Liver (tissue), 3 donors: ENCODE measurements at regions not wholly inside any gene's neighbourhood (a gene's known extent, or its start where the extent isn't known, plus 50 kb on each side); places are given as distances from the start of the nearest gene placed in this dataset.

Experiments
- CTCF ChIP-seq: fragments of 150-350 bp; IDR thresholded peaks from 2 replicates; pipeline ENCODE4 v1.5.1; 2017; ENCODE audit warnings: improper control_type of control experiment, low read depth, low read length; ENCODE audit not compliant: missing input control
- EGR1 ChIP-seq, 2 donors: IDR thresholded peaks; 2 replicates each; pipeline ENCODE4 v1.6.1; 2016 to 2018; ENCODE audit warnings: antibody characterized with exemption in 2 of 2, low read depth in 2 of 2
- MAX ChIP-seq: IDR thresholded peaks from 2 replicates; pipeline ENCODE4 v1.6.1; 2016; ENCODE audit warnings: antibody characterized with exemption
- RAD21 ChIP-seq, 2 donors: IDR thresholded peaks; 2 replicates each; pipeline ENCODE4 v1.6.1; 2016; ENCODE audit warnings: antibody characterized with exemption in 2 of 2, mild to moderate bottlenecking in 2 of 2
- REST ChIP-seq: IDR thresholded peaks from 2 replicates; pipeline ENCODE4 v1.6.1; 2016; ENCODE audit warnings: antibody characterized with exemption, mild to moderate bottlenecking
- TAF1 ChIP-seq: conservative IDR thresholded peaks from 2 replicates; pipeline ENCODE4 v1.6.1; 2016; ENCODE audit warnings: antibody characterized with exemption, mild to moderate bottlenecking
- ZBTB33 ChIP-seq: IDR thresholded peaks from 2 replicates; pipeline ENCODE4 v1.6.1; 2016; ENCODE audit warnings: antibody characterized with exemption
- TF ChIP-seq, protein P1 (sequence below): IDR thresholded peaks from 2 replicates; pipeline ENCODE4 v1.6.1; 2016; ENCODE audit warnings: antibody characterized with exemption
- donor health status: healthy.
- donor health status: healthy.

DNA sequence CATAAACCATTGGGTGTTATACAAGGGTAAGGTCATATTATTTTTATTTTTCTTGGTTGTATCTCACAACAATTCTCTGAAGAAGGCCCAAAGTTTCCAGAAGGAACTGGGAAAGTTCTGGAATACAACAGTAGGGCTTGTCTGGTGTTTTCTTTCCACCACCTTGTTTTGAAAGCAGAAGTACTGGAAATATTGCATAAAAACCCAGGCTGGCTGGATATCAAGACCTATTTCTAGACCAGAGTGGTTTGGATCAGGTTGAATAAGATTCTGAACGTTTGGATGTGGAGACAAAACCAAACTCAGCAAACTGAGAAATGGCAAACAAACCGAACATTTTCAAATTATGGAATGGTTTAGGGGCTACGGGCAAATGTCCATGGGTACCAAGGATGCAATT, 182.6 kb upstream of the FZD8 start:
- TF ChIP-seq CTCF (no peak), REST (no peak), ZBTB33 (no peak), TAF1 (no peak), EGR1 (IDR thresholded peaks at IDR 0.05; ENCODE audit: low read depth in 2 of 2) (no peak), MAX (no peak), RAD21 (IDR thresholded peaks at IDR 0.05) (no peak)
- TF ChIP-seq, protein P1, sequence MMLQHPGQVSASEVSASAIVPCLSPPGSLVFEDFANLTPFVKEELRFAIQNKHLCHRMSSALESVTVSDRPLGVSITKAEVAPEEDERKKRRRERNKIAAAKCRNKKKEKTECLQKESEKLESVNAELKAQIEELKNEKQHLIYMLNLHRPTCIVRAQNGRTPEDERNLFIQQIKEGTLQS = no peak
